ENCODE measurements at regions not wholly inside any gene's neighbourhood (a gene's known extent, or its start where the extent isn't known, plus 50 kb on each side); places are given as distances from the start of the nearest gene placed in this dataset.
A peak's percentile ranks its signal among the peaks of the same experiment; 100 is the strongest.
"Not testable (repeated sequence)": the region's sequence is repeated elsewhere in the genome, so short reads cannot be mapped to it uniquely, and the experiment has no call there.

DNA sequence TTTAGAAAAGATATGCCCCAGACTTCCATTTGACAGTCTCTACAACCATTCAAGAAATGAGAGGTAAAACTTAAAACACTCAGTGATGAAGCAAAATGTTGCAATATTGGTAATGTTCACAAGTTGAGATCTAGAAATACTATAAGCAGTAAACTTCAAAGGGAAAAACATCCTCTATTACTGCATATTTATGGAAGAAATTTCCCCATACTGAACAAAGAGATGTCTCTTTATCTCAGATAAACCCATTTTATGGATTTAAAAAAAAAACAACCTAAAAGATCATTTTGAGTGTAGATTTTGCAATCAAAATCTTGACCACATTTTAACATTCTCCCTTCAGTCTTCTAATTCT, 177.8 kb upstream of the TAB2 start:
- Mint-ChIP-seq H3K27ac (peak overlapping the region; percentile 98), H3K27me3 (no peaks in the 10 kb centered on the region), H3K36me3 (no peaks in the 10 kb centered on the region), H3K4me1 (peaks cover 18 to 27% of the 10 kb centered on the region in 2 donors), H3K4me3 (peak overlapping the region; percentile 21 to 83), H3K9me3 (no peaks in the 10 kb centered on the region)
- ATAC-seq (replicated peaks) (no peak), DNase-seq (no peak)

DNA sequence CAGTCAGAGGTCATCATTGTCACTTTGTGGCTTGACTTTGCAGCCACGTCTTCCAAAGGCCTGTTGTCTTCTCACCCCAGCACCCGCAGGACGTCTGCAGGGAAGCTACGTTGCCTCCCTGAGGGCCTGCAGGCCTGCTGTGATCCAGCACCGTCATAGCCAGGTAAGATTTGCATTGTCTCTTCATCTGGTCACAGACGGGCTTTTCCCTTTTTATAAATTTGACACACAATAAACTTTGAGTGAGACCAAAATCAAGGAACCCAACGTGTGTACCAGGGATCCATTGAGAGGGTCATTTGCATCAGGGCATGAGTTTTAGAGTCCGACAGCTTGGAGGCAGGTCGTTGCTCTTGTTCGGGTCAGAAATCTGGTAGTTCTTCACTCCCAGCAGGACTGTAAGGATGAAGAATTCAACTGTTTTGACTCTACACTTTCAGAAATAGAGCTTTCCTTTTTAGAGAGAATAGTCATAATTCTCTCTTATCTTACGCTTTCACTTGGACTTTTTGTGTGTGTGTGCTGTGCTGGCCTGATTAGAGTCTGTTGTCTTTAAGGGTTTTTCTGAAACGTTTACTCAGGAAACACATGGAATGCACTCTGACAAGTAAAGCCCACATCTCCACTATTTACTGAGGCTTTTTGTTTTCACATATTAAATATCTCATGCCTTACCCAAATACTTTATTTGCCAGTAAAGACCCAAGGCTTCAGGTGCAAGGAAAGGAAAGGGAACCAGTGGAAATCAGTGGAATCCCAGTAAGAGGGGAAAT, 177.2 kb upstream of the TAB2 start:
- H3K4me1 Mint-ChIP-seq: peaks cover 18 to 27% of the 10 kb centered on the region in 2 donors
- no peaks in the 10 kb centered on the region for H3K36me3 Mint-ChIP-seq
- H3K4me3 Mint-ChIP-seq: peak overlapping the region; percentile 21 to 83
- no peaks in the 10 kb centered on the region for H3K9me3 Mint-ChIP-seq
- peak; percentile 82 for DNase-seq
- no peaks in the 10 kb centered on the region for H3K27me3 Mint-ChIP-seq
- ATAC-seq (replicated peaks): peak; percentile 93
- peak overlapping the region; percentile 98 for H3K27ac Mint-ChIP-seq

DNA sequence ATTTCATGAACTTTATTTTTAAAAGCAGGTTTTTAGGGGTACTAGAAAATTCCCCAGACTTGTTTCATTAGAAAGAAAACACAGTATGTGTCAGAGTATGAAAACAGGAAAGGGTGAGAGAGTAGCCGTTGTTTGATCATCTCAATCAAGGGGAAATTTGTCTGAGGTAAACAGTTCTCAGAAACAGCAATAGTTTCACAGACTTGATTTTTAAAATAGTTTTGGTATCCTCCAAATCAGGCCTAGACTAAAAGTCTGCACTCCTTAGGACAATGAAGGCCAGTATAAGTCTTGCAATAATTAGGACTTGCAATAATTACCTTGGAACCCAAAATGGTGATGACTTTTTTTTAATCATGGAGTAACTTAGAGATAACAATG, 176.6 kb upstream of the TAB2 start:
- H3K27me3 Mint-ChIP-seq: no peaks in the 10 kb centered on the region
- H3K9me3 Mint-ChIP-seq: peaks cover 0 to 2% of the 10 kb centered on the region in 2 donors
- peak overlapping the region; percentile 21 to 83 for H3K4me3 Mint-ChIP-seq
- DNase-seq (no peak), ATAC-seq (replicated peaks) (peak; percentile 77 to 78)
- peak overlapping the region; percentile 98 for H3K27ac Mint-ChIP-seq
- H3K36me3 Mint-ChIP-seq: no peaks in the 10 kb centered on the region
- H3K4me1 Mint-ChIP-seq: peaks cover 18 to 27% of the 10 kb centered on the region in 2 donors

DNA sequence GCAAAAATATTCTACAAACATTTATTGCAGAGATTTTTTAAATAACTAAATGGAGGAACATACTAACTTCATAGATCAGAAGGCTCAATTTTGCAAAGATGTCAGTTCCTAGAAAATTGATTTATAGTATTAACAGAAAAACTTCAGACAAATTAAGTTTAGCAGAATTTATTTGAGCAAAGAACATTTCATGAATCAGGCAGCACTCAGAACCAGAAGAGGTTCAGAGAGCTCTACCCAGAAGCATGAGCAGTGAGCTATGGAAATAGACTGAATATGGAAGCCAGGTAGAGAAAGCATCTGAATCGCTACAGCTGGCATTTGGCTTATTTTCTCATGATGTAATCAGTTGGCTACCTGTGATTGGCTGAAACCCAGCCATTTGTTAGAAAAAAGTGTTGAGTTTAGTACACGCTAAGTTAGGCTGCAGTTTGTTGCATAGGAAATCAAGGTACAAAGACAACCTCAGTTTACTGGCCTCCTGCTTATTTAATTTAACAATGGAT, 174.5 kb upstream of the TAB2 start:
- ATAC-seq (replicated peaks) (no peak), DNase-seq (no peak)
- H3K4me3 Mint-ChIP-seq: no peak overlapping the region
- H3K36me3 Mint-ChIP-seq: no peaks in the 10 kb centered on the region
- H3K27me3 Mint-ChIP-seq: peaks cover 0 to 3% of the 10 kb centered on the region in 2 donors
- H3K4me1 Mint-ChIP-seq: peaks cover 21 to 27% of the 10 kb centered on the region in 2 donors
- no peak overlapping the region for H3K27ac Mint-ChIP-seq
- peaks cover 0 to 2% of the 10 kb centered on the region in 2 donors for H3K9me3 Mint-ChIP-seq

DNA sequence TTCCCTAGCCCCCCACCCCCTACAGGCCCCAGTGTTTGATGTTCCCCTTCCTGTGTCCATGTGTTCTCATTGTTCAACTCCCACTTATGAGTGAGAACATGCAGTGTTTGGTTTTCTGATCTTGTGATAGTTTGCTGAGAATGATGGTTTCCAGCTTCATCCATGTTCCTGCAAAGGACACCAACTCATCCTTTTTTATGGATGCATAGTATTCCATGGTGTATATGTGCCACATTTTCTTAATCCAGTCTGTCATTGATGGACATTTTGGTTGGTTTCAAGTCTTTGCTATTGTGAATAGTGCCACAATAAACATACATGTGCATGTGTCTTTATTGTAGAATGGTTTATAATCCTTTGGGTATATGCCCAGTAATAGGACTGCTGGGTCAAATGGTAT, 171.7 kb upstream of the TAB2 start:
- Mint-ChIP-seq H3K27me3 (peaks cover 6 to 11% of the 10 kb centered on the region in 2 donors), H3K4me1 (peaks cover 9 to 15% of the 10 kb centered on the region in 2 donors)
- not testable (repeated sequence) for H3K27ac Mint-ChIP-seq; DNase-seq; H3K4me3 Mint-ChIP-seq; H3K9me3 Mint-ChIP-seq; ATAC-seq (replicated peaks); H3K36me3 Mint-ChIP-seq

DNA sequence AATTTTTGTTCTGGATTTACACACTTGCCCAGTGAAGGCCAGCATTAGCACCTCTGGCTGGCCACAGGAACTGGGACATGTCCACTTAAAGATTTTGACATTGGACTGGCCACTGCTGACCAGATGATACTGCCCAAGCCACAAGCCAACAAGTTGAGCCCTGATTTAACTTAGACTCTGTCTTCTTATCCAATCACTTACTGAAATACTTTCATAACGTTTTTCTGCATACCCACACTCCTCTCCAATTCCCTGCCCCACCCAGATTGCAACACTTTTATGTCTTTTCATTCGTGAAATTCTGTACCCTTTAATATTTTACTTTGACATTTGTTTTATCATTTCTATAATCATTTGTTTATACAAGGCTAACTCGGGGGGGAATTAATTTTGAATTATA, 170.3 kb upstream of the TAB2 start:
- DNase-seq: no peak
- H3K27me3 Mint-ChIP-seq: peaks cover 6 to 11% of the 10 kb centered on the region in 2 donors
- H3K9me3 Mint-ChIP-seq: peaks cover 0 to 4% of the 10 kb centered on the region in 2 donors
- no peak overlapping the region for H3K27ac Mint-ChIP-seq
- H3K4me1 Mint-ChIP-seq: peaks cover 7 to 11% of the 10 kb centered on the region in 2 donors
- no peaks in the 10 kb centered on the region for H3K36me3 Mint-ChIP-seq
- no peak for ATAC-seq (replicated peaks)
- no peak overlapping the region for H3K4me3 Mint-ChIP-seq

DNA sequence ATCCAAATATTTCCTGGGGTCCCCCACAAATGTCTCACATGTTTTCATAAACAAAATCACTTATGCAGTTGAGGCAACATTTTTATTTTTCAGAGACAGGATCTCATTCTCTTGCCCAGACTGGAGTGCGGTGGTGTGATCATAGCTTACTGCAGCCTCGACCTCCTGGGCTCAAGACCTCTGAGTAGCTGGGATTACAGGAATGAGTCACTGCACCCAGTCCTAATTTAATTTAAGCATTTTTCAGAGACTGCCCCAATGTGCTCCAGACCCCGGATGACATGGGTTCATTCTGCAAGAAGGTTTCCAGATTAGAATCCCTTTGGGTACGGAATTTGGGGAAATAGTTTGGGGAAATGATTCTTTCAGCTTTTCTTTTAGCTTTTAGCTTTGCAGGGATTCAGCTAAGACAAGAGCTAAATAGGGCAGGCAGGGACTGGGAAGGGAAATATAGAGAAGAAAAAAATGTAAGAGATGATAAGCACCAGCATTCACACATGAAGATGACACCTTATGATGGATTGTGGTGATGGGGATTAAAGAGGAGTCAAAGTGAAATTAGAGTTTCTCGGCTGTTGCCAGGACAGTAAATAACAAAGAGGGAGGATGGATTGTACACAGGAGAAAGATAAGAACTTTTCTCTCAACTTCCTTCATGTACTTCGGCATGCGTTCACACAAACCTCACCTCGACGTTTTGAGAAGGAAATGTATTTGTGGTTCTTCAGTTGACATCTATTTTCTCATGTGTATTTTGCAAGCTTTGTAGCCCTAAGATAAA, 169.4 kb upstream of the TAB2 start:
- H3K36me3 Mint-ChIP-seq: no peaks in the 10 kb centered on the region
- ATAC-seq (replicated peaks): peak in 1 of 2 donors; percentile 77

DNA sequence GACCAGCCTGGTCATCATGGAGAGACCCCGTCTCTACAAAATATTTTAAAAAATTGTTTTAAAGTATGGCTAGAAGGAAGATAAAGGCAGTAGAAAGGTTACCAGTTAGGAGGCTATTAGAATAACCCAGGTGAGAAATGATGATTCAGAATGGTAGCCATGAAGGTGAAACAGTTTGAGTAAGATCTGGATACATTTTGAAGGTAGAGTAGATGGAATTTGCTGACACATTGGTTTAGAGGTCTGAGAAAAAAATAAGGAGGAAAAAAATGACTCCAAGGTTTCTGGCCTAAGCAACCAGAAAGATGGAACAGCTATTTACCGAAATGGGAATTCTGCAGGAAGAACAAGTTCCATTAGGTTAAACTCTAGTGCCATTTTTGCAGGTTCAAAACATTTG, 167.9 kb upstream of the TAB2 start:
- H3K36me3 Mint-ChIP-seq: no peaks in the 10 kb centered on the region
- no peak for DNase-seq
- peaks cover 6 to 15% of the 10 kb centered on the region in 2 donors for H3K27me3 Mint-ChIP-seq
- H3K4me1 Mint-ChIP-seq: peaks cover 10 to 15% of the 10 kb centered on the region in 2 donors
- H3K4me3 Mint-ChIP-seq: no peak overlapping the region
- no peak overlapping the region for H3K27ac Mint-ChIP-seq
- no peak for ATAC-seq (replicated peaks)
- peaks cover 0 to 6% of the 10 kb centered on the region in 2 donors for H3K9me3 Mint-ChIP-seq

More for the DNA sequence above, 169.4 kb upstream of the TAB2 start:
- H3K27ac Mint-ChIP-seq: no peak overlapping the region
- H3K4me1 Mint-ChIP-seq: peaks cover 6 to 13% of the 10 kb centered on the region in 2 donors
- no peak overlapping the region for H3K4me3 Mint-ChIP-seq
- H3K27me3 Mint-ChIP-seq: peaks cover 6 to 11% of the 10 kb centered on the region in 2 donors
- H3K9me3 Mint-ChIP-seq: peaks cover 0 to 4% of the 10 kb centered on the region in 2 donors
- no peak for DNase-seq

DNA sequence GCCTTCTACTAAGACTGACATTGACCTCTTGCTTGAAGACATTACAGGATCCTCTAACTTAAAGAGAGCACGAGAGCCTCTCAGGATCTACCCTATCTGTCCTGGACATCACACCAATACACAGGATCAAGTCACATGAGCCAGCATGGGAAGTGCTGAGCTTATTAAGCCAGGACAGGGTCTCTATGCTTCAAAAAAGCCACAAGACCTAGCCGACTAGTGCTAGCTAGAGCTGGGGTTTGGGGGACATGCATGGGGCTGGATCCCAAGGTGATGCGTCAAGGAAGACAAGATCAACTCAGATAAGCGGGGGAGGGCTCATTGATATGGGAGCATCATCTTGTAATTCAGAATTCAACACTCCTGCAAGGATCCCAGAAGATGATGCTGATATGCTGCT, 167.2 kb upstream of the TAB2 start:
- Mint-ChIP-seq H3K36me3 (no peaks in the 10 kb centered on the region), H3K4me3 (no peak overlapping the region), H3K4me1 (peaks cover 12 to 15% of the 10 kb centered on the region in 2 donors), H3K27ac (no peak overlapping the region), H3K27me3 (peaks cover 6 to 15% of the 10 kb centered on the region in 2 donors), H3K9me3 (peaks cover 0 to 6% of the 10 kb centered on the region in 2 donors)
- ATAC-seq (replicated peaks): no peak
- DNase-seq: no peak

DNA sequence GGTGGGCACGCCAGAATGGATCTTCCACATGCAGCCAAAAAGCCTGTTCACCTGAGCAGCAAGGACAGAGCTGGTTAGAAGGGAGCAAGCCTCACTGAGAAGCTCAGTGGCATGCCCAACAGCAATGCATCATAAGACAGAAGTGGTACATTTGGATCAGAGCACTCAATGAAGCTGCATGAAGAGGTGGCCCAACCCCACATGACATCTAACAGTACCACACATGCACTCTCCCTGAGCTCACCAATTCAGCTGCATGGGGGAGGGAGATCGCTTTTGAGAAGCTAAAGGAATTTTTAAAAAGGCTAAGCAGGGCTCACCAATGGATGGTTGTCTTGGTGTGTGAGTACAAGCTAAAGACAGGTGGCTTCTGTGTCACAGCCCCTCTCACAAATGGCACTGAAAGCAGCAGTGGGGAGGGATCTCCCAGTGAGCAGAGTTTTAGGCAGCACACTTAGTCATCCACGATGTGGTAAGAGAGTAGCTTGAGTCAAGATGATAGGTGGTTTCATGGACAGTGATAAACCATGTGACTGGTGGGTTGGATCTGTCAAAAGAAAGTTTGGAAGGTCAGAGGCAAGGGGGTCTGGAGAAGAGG, 166.6 kb upstream of the TAB2 start:
- no peaks in the 10 kb centered on the region for H3K36me3 Mint-ChIP-seq
- no peak overlapping the region for H3K27ac Mint-ChIP-seq
- ATAC-seq (replicated peaks) (peak; percentile 55 to 60), DNase-seq (no peak)
- H3K4me1 Mint-ChIP-seq: peaks cover 12 to 15% of the 10 kb centered on the region in 2 donors
- peaks cover 6 to 15% of the 10 kb centered on the region in 2 donors for H3K27me3 Mint-ChIP-seq
- H3K9me3 Mint-ChIP-seq: peaks cover 0 to 6% of the 10 kb centered on the region in 2 donors
- H3K4me3 Mint-ChIP-seq: no peak overlapping the region

DNA sequence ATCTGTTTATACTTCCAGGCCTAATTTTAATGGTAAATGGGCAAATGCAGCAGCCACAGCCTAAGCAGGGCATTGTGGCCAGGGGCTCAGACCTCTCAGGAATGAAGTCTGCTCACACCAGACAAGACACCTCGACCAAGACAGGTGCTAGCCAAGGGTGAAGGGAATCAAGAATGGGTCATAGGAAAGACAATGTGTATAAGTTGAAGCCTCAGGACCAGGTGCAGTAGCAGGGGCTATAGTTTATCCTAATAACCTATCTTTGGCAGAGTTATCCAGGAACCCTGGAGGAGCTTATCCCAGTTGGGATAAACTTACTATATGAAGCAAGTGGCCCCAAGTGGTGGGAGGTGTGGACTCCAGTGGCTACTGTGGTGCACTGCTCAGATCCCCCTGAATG, 165.0 kb upstream of the TAB2 start:
- no peak overlapping the region for H3K27ac Mint-ChIP-seq
- H3K27me3 Mint-ChIP-seq: peaks cover 6 to 15% of the 10 kb centered on the region in 2 donors
- DNase-seq (no peak), ATAC-seq (replicated peaks) (no peak)
- H3K4me1 Mint-ChIP-seq: peaks cover 12 to 15% of the 10 kb centered on the region in 2 donors
- H3K9me3 Mint-ChIP-seq: peaks cover 0 to 6% of the 10 kb centered on the region in 2 donors
- no peaks in the 10 kb centered on the region for H3K36me3 Mint-ChIP-seq
- H3K4me3 Mint-ChIP-seq: no peak overlapping the region

DNA sequence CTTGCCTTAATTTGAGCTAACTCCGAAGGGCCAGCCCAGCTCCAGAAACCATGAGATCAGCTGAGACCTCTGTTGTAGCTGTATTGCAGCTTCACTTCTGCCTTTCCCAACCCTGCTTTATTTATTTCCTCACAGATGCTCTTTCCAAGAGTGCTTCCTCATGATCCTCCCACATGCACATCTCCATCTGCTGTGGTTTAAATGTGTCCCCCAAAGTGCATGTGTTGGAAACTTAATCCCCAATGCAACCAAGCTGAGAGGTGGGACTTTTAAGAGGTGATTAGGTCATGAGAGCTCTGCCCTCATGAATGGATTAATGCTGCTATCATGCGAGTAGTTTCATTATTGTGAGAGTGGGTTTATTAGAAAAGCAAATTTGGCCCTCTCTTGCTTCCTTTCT, 164.4 kb upstream of the TAB2 start:
- Mint-ChIP-seq H3K4me1 (peaks cover 11 to 12% of the 10 kb centered on the region in 2 donors), H3K4me3 (no peak overlapping the region), H3K27ac (no peak overlapping the region), H3K9me3 (peaks cover 0 to 6% of the 10 kb centered on the region in 2 donors), H3K36me3 (no peaks in the 10 kb centered on the region), H3K27me3 (peaks cover 6 to 11% of the 10 kb centered on the region in 2 donors)
- no peak for DNase-seq
- no peak for ATAC-seq (replicated peaks)

DNA sequence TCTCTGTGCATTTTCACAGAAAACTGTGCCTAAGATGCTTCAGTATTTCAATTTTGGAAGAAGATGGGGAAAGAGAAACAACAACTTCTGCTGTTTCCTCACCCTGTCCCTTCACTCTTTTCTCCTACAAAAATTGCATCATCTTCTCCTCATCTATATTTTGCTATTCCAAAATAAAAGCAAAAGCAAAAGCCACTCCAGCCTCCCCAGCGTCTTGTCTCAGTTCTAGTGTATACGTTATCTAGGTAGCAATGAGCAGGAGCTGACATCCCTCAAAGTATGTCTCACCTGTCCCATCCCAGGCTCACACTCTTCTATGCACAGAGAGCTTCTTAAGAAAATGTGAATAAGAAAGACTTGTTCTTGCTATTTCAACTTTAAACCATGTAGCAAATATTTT, 163.8 kb upstream of the TAB2 start:
- no peaks in the 10 kb centered on the region for H3K36me3 Mint-ChIP-seq
- peaks cover 9 to 12% of the 10 kb centered on the region in 2 donors for H3K4me1 Mint-ChIP-seq

DNA sequence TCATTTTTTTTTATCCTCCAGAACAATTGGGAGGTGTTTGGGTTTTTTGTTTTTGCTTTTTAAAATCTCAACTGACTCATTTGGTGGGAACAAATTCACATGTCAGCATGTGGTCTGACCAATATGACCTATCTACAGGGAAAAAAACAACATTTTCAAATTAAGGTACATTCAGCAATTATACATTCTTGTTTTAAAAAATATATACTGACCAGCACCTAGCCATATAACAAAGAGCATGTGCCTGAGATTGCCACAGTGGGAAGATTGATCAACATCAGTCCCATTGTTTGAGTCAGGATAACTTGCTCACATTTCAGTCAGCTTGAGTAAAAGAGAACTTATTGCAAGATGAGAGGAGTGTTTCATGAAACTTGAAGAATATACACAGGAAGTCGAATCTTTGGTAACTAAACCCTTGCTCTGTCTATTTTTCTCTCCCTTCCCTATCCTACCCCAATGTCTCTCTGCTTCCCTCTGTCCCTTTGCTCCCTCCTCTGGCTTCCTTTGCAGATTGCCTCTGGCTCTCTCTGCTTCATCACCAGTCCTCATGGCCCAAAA, 163.2 kb upstream of the TAB2 start:
- DNase-seq (no peak), ATAC-seq (replicated peaks) (no peak)
- Mint-ChIP-seq H3K9me3 (peaks cover 0 to 6% of the 10 kb centered on the region in 2 donors), H3K36me3 (no peaks in the 10 kb centered on the region), H3K27ac (peak overlapping the region; percentile 15), H3K4me3 (no peak overlapping the region), H3K27me3 (peaks cover 1 to 4% of the 10 kb centered on the region in 2 donors), H3K4me1 (peaks cover 12 to 16% of the 10 kb centered on the region in 2 donors)

More for the DNA sequence above, 163.8 kb upstream of the TAB2 start:
- DNase-seq (no peak), ATAC-seq (replicated peaks) (no peak)
- no peak overlapping the region for H3K4me3 Mint-ChIP-seq
- H3K9me3 Mint-ChIP-seq: peaks cover 0 to 6% of the 10 kb centered on the region in 2 donors
- H3K27me3 Mint-ChIP-seq: peaks cover 6 to 9% of the 10 kb centered on the region in 2 donors
- no peak overlapping the region for H3K27ac Mint-ChIP-seq

Measured in stimulated activated naive B cell treated with anti-CD40 and anti-IgM and Interleukin-4, amounts not matched to agents 10 μg/mL and 1 μg/mL and 100 μg/mL, for 72 hours (primary cell).